Inferior parietal cortex (tissue), 1 donor: ENCODE measurements at regions not wholly inside any gene's neighbourhood (a gene's known extent, or its start where the extent isn't known, plus 50 kb on each side); places are given as distances from the start of the nearest gene placed in this dataset.
A peak's percentile ranks its signal among the peaks of the same experiment; 100 is the strongest.
"Not testable (repeated sequence)": the region's sequence is repeated elsewhere in the genome, so short reads cannot be mapped to it uniquely, and the experiment has no call there.

ENCODE experiments used
- DNase-seq: peaks from one replicate; pipeline ENCODE4 v3.0.0-alpha.2; 2016; ENCODE audit errors: extremely low spot score

- DNase-seq, result not testable (repeated sequence)
Measured at GRCh38 chr4:12461576-12461975, 1022.6 kb downstream of the RAB28 start.

- no peak for DNase-seq
Measured at GRCh38 chr4:12459126-12459525, 1025.0 kb downstream of the RAB28 start.

DNA sequence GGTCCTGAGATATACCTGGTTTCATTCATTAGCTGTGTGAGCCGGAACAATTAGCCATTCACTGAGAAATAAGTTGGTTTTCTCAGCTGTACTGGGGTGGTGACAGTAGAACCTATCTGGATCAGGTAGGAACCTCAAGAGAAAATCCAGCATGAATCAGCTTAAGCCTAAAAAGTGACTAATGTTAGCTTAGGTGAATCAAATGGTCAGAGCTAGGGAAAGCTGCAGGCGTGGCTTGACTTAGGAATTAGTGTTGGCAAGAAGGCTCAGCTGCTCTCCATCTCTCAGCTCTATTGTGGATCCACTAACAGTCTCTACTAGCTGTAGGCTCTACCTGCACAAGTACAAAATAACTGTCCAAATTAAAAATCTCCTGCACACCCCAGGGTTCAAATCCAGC lies 1025.5 kb downstream of the RAB28 start:
- DNase-seq, result no peak

DNA sequence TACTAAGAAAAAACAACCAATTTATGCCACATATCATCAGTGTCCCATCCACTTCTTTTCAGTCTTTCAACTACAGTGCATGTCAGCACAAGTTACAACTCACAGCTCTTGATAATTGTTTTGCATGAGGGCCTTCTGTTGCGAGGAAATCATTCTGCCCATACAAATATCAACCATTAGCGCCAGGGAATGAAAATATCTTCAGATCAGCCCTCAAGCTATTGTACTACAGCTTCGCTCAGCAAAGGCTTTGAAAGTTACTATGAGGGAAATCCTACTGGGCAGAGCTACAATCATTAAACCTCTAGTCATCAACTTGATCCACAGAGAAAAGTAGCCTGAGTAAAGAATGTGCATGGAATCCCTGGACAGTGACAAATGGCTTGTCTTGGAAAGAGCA lies 1023.6 kb upstream of the HS3ST1 start:
- no peak for DNase-seq

DNA sequence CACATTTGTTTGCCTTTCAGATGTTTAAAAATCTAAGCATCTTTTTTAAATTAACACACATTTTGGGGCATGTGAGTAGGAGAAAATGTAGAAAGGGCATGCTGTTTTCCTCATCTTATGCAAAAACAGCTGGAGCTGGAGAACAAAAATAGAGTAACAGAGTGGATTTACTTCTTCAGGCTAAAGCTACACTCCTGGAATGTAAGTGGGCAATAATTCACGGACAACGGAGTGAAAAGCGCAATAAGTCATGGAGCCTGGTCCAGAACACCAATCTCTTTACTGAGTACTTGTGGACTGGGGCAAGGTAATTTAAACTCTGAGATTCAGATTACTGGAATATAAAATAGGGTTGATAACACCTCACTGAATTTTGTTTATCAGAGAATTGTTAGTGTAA lies 1018.8 kb upstream of the HS3ST1 start:
- DNase-seq, result no peak

GRCh38 chr4:12446657-12447185 lies 1018.0 kb upstream of the HS3ST1 start:
- DNase-seq, result no peak

GRCh38 chr4:12446256-12446655 lies 1017.6 kb upstream of the HS3ST1 start:
- DNase-seq, result no peak

DNA sequence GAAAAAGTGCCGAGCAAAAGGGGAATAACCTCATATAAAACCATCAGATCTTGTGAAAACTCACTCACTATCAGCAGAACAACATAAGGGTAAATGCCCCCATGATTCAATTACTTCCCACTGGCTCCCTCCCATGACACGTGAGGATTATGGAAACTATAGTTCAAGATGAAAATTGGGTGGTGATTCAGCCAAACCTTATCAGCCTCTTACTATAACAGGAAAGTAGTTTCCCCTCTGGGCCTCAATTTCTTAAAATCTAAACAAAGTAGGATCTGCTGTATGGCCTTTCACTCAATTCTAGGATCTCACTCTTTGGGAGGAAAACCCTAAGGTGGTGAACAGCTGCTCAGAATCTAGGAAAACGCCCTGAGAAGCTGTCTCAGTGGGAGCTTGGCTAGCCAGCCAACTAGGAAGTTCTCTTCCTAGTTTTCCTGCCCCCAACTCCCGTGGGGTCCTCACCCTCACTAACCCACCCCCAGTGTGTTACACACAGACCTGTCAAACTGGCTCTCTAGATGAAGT lies 1017.1 kb upstream of the HS3ST1 start:
- DNase-seq, result no peak

DNA sequence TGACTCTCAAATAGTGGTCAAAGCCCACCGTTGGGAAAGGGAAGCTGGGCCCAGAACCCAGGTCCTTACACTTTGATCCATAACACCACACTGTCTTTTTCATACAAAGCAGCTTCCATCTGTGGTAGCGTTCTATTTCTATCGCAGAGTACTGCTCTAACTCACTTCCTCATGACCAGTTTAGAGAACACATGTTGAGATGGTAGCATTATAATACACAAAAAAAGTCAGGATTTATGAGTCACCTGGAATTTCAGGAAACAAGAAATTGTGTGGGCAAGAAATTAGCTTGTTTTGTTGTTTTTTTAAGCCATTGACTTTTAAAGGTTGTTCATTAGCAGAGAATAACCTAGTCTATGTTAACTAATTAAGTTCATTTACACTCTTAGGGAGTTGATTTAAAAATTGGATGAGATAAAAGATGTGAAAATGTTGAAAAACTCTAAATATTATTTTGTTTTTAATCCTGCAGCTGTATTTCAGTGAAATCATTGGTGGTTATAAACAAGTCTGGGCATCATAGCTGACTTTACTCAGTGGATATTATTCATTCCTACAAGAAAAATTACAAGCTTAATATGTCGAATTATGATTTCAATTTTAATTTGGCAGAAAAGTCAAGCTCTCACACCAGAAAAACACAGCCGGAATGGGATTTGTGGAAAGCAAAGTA lies 1011.1 kb upstream of the HS3ST1 start:
- no peak for DNase-seq

GRCh38 chr4:12431259-12431658 lies 1002.6 kb upstream of the HS3ST1 start:
- DNase-seq, result not testable (repeated sequence)

DNA sequence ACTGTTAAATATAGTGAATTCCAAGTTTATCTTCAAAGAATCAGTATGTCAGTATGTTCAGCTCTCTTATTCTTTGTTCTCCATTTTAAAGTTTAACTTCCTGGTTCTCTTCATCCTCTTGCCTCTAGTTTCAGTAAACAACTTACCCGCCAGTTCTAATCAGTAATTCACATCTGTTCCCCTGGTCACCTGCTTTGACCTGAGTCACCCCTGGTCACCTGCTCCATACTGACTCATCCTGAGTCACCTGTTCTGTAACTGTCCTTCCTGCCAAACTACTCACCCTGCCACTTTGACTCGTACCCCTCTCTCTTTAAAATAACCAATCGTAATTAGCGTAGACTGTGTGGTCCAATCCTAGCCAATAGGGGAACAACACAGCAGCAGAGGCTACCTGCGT lies 992.7 kb upstream of the HS3ST1 start:
- DNase-seq, result no peak

GRCh38 chr4:12416755-12417154 lies 988.1 kb upstream of the HS3ST1 start:
- DNase-seq, result no peak

DNA sequence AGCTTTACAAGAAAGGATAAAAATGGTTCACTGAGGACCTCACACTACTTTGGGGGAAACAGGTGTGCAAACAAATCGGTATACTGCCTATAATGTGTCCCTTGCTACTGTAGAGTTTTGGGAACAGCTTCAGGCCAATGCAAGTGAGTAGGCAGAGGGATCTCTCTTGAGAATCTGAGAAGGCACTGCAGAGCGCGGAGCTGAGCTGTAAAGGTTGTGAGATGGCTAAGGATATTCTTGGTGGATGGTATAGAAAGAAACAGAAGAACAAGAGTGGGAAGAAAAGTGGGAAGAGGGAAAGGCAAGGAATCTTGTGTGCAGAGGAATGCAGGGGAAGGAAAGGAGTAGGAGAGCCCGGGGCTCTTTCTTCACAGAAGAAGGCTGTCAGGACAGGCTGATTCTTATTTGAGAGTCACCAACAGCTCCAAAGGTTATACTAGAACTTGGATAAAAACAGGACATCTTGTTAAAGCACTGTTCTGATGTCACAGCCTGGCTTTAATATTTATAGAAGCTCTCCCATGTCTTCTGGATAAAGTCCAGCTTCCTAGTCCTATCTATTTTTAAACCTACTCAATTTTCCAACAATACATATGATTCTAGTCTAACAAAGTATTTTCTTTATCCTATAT lies 985.6 kb upstream of the HS3ST1 start:
- peak; percentile 22 for DNase-seq

DNA sequence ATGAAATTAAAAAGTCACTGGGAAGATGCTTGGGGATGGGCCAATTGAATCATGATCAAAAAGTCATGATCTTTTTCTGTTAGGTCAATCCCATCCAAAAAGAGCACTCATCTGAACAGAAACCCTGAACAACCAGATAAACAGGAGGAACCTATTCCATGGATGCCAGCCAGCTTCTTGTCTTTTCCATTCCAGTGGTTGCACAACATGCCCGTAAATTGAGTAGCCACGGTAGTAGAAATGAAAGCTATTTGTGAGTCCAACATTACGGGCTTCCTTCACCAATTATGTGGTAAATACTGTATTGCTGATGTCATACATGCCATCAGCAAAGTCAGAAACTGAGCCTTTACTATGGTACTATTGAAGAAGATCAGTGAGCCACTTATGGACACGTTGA lies 982.4 kb upstream of the HS3ST1 start:
- no peak for DNase-seq

DNA sequence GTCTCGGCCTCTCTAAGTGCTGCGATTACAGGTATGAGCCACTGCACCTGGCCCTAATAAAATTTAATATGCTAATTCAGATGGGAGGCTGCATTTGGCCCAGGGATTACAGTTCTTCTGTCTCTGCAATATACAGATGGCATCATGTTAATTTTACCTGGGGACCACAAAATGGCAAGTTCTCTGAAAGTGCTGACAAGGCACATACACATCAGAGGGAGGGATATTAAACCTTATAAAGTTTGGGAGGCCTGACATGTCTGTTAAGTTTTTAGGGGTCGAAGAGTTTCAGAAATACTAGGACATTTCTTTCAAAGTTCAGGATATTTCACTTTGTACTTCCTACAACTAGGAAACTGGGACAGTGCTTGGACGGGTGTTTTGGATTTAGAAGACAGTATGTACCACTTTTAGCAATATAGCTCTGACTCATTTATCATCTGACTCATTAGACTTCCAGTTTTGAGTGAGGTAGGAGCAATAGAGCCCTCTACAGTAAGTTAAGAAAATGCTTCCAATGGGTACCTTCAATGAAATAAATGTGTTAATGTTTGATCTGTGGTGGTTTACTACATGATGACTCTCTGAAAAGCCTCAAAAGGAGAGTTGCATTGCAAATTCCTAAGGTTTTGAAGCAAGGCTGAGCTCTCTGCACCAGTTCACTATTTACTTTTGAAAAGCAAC lies 981.0 kb upstream of the HS3ST1 start:
- peak; percentile 55 for DNase-seq

DNA sequence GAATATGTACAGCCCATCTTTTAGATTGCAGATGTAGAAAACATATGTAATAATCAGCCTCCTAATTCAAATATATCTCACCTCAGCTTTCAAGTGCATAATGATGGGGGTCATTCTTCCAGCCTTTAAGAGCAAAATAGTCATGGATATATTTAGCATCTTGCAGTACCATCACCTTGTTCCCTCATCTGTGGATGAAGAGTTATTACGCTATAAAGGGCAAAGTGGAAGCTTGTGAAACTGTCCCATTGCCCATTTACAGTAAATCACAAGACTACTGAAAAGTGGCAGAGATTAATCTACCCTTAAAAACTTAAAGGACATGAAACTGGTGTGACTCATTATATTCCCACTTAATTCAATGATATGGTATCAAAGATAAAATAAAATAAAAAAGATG lies 979.7 kb upstream of the HS3ST1 start:
- no peak for DNase-seq

GRCh38 chr4:12403175-12403574 lies 974.5 kb upstream of the HS3ST1 start:
- DNase-seq, result no peak

DNA sequence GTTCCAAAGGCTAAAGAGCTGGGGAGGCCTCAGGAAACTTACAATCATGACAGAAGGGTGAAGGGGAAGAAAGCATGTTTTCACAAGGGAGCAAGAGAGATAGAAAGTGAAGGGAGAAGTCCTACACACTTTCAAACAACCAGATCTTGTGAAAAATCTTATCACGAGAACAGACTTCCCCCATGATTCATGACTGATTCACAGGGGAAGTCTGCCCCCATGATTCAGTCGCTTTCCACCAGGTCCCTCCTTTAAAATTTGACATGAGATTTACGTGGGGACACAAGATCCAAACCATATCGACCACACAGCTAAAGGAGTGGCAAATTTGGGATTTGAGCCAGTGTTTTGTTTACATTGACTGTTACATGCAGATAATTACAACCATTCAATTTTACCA lies 971.1 kb upstream of the HS3ST1 start:
- no peak for DNase-seq

GRCh38 chr4:12393631-12394262 lies 965.1 kb upstream of the HS3ST1 start:
- DNase-seq, result peak; percentile 15

DNA sequence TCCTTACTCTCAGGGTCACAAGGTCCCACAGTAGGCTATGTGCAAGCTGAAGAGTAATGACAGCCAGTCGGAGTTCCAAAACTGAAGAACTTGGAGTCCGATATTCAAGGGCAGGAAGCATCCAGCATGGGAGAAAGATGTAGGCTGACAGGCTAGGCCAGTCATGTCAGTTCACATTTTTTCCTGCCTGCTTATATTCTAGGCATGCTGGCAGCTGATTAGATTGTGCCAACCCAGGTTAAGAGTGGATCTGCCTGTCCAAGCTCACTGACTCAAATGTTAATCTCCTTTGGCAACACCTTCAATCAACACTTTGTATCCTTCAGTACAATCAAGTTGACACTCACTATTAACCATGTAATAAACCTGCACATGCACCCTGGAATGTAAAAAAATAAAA lies 960.9 kb upstream of the HS3ST1 start:
- DNase-seq, result no peak

- DNase-seq, result no peak
Measured at GRCh38 chr4:12382567-12382966, 953.9 kb upstream of the HS3ST1 start.

DNA sequence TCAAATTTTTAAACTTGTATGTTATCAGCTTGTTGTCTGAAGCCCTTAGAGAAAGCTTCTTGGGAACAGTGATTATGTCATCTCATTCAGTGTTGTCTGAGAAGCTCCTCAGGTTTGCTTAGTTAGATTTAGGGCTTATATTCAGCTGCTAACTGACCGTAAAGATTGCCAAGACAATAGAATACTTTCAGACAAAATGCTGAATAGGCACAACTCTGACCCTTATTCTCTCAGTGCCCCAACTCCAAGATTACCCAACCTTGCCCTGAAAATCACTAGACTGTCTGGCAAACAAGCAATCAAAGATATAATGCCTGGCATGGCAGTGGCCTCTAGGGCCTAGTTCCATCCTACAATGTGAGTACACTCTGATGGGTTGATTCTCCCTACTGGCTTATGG lies 950.5 kb upstream of the HS3ST1 start:
- no peak for DNase-seq
